HUDEP-2 (cell line): ENCODE measurements at regions not wholly inside any gene's neighbourhood (a gene's known extent, or its start where the extent isn't known, plus 50 kb on each side); places are given as distances from the start of the nearest gene placed in this dataset.
"Not testable (repeated sequence)": the region's sequence is repeated elsewhere in the genome, so short reads cannot be mapped to it uniquely, and the experiment has no call there.

Source experiments
- DNase-seq, 76 experiments: peaks; one replicate each; lab custom pipeline; 2025; ENCODE audit not compliant: unreplicated experiment in 76 of 76; lab: John Stamatoyannopoulos, UW

DNA sequence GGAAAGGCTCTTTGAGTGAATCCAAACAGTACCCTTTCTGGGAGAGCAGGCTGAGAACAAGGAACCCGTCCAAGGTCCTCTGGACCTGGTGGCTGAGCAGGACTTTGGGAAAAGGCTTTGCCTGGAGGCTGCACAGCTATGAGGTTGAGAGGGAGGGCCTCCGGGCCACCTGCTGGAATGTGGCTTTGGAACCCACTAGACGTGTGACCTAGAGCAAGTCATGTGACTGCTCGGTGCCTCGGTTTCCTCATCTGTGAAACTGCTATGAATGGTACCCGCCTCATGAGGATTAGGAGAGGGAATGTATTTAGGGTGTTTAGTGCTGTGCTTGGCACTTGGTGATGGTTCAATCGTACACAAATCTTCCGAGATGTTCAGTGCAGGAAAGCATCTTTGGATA, 50.4 kb downstream of the HAPSTR1 start:
- DNase-seq = no peak

- DNase-seq = no peak
These were observed 52.7 kb downstream of the HAPSTR1 start for GRCh38 chr16:9144106-9144505.

- no peak for DNase-seq
These were observed 57.1 kb downstream of the HAPSTR1 start for GRCh38 chr16:9148374-9149015.

DNA sequence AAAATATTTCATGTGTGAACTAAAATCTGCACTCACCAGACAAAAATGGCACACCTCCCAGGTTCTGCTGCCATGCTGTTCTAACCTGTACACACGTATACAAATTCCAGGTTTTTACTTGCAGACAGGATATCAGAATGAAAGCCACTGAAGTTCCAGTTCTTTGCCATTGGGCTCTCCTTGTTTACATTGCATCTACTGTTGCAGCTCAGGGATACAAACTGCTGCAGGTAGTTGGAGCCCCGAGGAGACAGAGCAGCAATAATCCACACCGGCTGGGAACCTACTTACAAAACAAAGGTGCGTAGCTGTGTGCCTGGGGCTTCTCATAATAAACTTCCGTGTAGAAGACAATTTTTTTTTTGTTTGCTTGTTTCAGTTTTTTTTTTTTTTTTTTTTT, 59.6 kb downstream of the HAPSTR1 start:
- DNase-seq = no peak

- no peak for DNase-seq
These were observed 60.2 kb downstream of the HAPSTR1 start for GRCh38 chr16:9151597-9151996.

DNA sequence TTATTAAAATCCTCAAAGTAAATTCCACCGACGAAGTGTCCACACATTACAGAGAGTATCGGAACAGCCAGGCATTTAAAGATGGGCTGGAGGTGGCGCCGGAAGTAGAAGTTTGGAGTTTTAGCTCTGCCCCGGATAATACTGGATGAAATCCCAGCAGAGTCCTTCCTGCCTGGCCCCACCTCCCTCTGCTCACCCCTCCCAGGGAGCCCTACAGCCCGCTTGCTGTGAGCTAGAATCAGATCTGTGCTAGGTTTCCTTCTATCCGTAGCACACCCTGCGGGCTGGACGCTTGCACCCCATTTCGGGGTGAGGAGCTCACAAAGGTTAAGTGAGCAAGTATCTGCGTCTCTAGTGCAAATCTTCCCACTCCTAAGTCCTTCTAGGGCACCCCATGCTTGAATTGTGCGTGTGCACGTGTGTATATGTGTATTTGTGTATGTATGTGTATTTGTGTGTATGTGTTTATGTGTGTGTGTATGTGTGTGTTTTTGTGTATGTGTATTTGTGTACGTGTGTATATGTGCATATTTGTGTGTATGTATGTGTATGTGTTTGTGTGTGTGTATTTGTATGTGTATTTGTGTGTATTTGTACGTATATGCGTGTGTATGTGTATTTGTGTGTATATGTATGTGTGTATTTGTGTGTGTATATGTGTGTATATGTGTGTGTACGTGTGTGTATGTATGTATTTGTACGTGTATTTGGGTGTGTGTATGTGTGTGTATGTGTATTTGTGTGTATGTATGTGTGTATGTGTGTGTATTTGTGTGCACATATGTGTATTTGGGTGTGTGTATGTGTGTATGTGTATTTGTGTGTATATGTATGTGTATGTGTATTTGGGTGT, 61.4 kb downstream of the HAPSTR1 start:
- no peak for DNase-seq

DNA sequence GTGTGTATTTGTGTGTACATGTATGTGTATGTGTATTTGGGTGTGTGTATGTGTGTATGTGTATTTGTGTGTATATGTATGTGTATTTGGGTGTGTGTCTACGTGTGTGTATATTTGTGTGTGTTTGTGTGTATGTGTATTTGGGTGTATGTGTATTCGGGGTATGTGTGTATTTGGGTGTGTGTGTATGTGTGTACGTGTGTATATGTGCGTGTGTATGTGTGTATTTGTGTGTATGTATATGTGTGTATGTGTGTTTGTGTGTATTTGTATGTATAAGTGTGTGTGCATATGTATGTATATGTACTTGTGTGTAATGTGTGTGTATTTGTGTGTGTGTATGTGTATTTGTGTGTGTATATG, 62.0 kb downstream of the HAPSTR1 start:
- no peak for DNase-seq

DNA sequence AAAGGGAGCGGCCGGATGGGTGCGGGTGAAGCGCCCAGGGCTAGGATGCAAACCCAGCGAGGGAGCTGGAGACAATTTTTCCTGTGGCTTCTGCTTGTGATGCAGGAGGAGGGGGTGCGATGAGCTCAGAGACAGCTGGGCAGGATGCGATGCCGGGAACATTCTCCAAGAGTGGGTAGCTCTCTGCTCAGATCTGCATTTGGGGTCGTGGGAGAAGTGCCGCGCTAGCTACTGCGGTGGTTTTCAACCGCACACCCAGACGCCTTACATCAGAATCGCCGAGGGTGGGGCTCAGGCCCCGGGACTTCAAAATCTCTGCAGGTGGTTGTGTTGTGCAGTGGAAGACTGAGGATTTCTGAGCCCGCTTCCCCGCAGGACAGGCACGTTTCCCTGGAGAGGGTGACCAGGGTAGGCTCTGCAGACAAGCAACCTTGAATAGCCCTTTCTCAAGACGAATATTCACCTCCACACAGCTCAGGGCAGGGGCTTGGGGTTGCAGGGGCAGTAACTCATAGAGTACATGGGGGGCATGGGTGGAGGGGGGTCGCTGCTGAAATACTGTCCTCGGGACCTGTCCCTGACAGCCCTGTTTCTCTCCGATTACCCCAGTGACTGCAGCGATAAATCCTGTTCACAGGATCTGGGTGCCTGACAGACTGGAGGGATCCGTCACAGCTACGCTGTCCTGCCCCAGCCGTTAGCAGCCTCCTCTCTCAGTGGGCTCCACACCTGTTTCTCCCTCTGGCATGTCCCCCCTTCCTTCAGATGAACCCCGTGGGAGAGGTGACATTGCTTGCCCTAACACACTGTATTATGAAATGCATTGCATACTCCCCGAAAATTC, 63.3 kb downstream of the HAPSTR1 start:
- DNase-seq = no peak

GRCh38 chr16:9155871-9156270, 64.4 kb downstream of the HAPSTR1 start:
- no peak for DNase-seq

DNA sequence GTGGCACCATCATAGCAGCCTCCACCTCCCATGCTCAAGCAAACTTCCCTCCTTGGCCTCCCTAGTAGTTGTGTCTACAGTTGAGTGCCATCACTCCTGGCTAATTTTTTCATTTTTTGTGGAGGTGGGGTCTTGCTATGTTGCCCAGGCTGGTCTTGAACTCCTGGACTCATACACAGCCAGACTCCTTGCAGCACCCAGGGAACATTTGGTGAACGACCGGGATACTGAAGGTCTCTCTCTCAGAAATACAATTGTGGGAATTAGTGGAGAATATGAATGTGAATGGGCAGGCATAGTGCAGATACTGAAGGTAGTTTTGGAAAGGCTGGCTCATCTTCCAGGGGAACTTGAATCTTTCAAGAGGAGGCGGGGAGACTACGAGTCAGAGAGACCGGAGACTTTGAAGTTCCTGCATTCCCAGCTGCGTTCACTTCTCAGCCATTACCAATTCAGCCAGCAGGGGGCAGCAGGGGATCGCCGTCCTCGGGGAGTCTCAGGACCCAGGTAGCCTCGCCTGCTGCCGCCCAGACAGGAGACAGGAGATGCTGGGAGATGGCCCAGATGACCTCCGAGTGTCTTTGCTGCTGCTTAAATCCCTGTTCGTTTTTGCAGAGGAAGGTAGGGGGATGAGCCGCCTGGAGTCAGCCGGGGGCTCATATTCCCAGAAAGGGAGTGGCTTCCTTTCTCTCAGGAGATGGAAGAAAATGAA, 68.6 kb downstream of the HAPSTR1 start:
- DNase-seq = peak in 36 of 76 experiments; percentile 1 to 52 (median 17)

DNA sequence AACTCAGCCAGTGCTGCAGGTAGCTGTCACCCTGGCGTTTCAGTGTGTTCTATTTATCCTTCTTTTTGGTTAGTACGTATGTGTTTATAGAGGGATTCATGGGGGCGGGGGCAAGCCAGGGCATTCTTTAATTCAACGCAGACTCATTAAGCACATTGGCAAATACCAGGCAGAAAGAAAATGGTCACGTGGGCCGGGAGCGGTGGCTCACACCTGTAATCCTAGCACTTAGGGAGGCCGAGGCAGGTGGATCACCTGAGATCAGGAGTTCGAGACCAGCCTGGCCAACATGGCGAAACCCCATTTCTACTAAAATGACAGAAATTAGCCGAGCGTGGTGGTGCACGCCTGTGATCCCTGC, 69.1 kb downstream of the HAPSTR1 start:
- no peak for DNase-seq

GRCh38 chr16:9165681-9166080, 74.2 kb downstream of the HAPSTR1 start:
- DNase-seq = no peak

GRCh38 chr16:9166326-9166993, 75.0 kb downstream of the HAPSTR1 start:
- DNase-seq = not testable (repeated sequence)

DNA sequence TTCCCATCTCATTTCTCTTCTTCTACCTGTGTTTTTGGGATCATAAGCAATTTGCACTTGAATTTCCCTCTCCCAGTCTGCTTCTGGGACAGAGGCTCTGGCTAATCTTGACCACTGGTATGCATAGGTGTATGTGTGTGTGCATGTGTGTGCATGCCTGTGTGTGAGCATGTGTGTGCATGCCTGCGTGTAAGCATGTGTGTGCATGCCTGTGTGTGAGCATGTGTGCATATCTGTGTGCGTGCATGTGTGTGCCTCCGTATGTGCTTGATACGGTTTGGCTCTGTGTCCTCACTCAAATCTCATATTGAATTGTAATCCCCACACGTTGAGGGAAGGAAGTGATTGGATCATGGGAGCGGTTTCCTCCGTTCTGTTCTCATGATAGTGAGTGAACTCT, 77.7 kb downstream of the HAPSTR1 start:
- DNase-seq = no peak

- no peak for DNase-seq
These were observed 79.0 kb downstream of the HAPSTR1 start for GRCh38 chr16:9170470-9170869.

DNA sequence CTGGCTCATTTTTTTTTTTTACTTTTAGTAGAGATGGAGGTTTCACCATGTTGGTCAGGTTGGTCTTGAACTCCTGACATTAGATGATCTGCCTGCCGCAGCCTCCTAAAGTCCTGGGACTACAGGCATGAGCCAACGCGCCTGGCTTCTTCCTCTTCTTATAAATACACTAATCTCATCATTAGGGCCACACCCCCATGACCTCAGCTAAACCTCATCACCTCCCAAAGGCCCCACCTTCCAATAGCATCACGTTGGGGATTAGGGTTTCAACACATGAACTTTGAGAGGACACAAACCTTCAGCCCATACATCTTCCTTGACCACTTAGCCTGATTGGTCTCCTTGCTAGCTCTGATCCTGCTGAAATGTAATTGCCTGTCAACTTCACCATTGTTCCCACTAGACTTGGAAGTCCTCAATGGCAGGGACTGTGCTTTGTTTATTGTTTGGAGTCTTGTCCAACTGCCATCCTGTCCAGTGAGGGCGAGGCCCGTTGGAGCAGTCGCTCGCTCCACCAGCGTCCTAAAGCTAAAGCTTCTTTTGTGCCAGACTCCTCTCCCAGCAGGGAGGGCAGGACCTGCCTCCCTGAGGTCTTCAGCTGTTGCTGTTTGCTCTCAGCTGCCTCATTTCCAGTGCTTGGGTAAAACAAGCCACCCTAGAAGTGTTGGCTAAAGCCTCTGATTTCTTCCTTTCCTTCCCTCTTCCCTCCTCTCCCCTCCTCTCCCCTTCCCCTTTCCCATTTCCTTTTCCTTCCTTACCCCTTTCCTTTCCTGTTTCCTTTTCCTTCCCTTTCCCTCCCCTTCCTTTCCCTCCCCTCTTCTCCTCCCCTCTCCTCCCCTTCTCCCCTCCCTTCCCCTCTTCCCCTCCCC, 85.3 kb downstream of the HAPSTR1 start:
- DNase-seq = no peak

- no peak for DNase-seq
These were observed 86.4 kb downstream of the HAPSTR1 start for GRCh38 chr16:9177861-9178260.

DNA sequence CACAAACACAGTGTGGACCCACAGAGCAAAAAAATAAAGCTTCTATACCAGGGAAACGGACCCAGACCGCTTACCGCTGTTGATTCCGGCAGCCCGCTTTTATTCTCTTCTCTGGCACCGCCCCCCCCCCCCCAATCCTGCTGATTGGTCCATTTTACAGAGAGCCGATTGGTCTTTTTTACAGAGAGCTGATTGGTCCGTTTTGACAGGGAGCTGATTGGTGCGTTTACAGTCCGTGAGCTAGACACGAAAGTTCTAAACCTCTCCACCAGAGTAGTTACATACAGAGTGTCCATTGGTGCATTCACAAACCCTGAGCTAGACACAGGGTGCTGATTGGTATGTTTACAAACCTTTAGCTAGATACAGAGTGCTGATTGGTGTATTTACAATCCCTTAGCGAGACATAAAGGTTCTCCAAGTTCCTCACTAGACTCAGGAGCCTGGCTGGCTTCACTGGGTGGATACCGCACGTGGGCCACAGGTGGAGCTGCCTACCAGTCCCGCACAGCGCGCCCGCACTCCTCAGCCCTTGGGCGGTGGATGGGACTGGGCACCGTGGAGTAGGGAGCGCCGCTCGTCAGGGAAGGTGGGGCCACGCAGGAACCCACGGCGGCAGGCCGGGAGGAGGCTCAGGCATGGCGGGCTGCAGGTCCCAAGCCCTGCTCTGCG, 92.4 kb downstream of the HAPSTR1 start:
- no peak for DNase-seq

DNA sequence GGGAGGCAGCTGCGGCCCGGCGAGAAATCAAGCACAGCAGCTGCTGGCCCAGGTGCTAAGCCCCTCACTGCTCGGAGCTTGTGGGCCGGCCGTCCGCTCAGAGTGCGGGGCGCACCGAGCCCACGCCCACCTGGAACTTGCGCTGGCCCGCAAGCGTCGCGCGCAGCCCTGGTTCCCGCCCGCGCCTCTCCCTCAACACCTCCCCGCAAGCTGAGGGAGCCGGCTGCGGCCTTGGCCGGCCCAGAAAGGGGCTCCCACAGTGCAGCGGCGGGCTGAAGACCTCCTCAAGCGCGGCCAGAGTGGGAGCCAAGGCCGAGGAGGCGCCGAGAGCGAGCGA, 92.9 kb downstream of the HAPSTR1 start:
- DNase-seq = no peak
